ENCODE measurements at regions not wholly inside any gene's neighbourhood (a gene's known extent, or its start where the extent isn't known, plus 50 kb on each side); places are given as distances from the start of the nearest gene placed in this dataset.

- H3K36me3 Mint-ChIP-seq: no peaks in the 10 kb centered on the region
Measured at GRCh38 chr2:149826471-149827125, 239.0 kb upstream of the MMADHC start.

GRCh38 chr2:149825473-149825872 is 237.9 kb upstream of the MMADHC start:
- no peak for ATAC-seq
- no peaks in the 10 kb centered on the region for H3K36me3 Mint-ChIP-seq

More at GRCh38 chr2:149826471-149827125, 239.0 kb upstream of the MMADHC start:
- DNase-seq (ENCODE audit: low spot score in 2 of 2) (no peak), ATAC-seq (no peak)
- H3K27ac Mint-ChIP-seq: no peak overlapping the region
- H3K9me3 Mint-ChIP-seq: peaks cover 6 to 19% of the 10 kb centered on the region in 2 donors

GRCh38 chr2:149824136-149824535 is 236.6 kb upstream of the MMADHC start:
- ATAC-seq (no peak), DNase-seq (ENCODE audit: low spot score in 2 of 2) (no peak)
- Mint-ChIP-seq H3K9me3 (peaks cover 6 to 13% of the 10 kb centered on the region in 2 donors), H3K36me3 (no peaks in the 10 kb centered on the region), H3K27ac (no peak overlapping the region)

More at GRCh38 chr2:149825473-149825872, 237.9 kb upstream of the MMADHC start:
- Mint-ChIP-seq H3K27ac (no peak overlapping the region), H3K9me3 (peaks cover 6 to 13% of the 10 kb centered on the region in 2 donors)
- no peak for DNase-seq (ENCODE audit: low spot score in 2 of 2)

DNA sequence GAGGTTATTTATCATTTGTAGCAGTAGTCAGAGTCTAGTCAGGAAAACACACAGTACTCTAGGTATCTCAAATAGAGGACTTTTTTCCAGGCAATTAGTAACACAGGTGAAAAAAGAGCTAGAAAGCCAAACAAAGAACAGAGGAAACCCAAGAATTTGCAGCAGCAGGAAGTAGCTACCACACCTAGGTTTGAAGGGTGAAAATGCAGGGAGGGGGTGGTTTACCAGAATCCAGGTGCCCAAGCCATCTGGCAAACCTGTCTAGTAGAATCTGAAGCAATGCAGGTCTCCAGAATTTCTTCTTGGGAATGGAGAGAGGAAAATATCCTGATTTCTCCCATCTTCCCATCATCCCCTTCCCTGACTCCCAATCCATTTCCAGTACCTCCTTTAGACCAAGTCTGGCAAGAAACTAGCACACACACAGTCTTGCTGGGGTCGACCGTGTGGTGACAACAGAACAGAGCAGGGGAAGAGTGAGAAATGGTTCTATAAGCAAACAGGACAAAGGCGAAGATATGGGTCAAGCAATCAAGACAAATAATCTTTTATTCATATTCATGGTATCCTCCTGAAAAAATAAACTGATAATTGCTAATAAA is 231.9 kb upstream of the MMADHC start:
- H3K36me3 Mint-ChIP-seq: no peaks in the 10 kb centered on the region
- H3K27ac Mint-ChIP-seq: no peak overlapping the region
- DNase-seq (ENCODE audit: low spot score in 2 of 2): no peak
- H3K9me3 Mint-ChIP-seq: peaks cover 4 to 7% of the 10 kb centered on the region in 2 donors
- no peak for ATAC-seq

GRCh38 chr2:149816756-149817551 is 229.4 kb upstream of the MMADHC start:
- Mint-ChIP-seq H3K27ac (no peak overlapping the region), H3K9me3 (peaks cover 0 to under 1% of the 10 kb centered on the region in 2 donors), H3K36me3 (no peaks in the 10 kb centered on the region)
- no peak for ATAC-seq
- DNase-seq (ENCODE audit: low spot score in 2 of 2): no peak

DNA sequence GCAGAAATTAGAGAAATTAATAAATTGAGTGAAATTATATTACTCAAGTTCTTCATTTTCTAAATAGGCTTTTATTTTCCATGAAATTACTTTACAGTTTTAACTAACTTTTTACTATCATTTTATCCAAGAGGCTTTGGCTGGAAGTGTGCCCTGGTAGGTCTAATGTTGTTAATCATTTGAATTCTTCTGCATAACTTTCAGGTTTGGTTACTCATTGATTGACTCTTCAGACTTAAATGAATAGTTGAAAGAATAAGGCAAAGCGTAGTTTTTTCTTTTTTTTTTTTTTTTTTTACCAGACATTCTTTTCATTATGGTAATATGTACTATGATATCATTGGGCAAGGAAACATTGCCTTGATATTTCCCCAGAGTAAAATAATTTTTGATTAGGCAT is 228.4 kb upstream of the MMADHC start:
- ATAC-seq: no peak
- H3K36me3 Mint-ChIP-seq: no peaks in the 10 kb centered on the region
- DNase-seq (ENCODE audit: low spot score in 2 of 2): no peak
- no peak overlapping the region for H3K27ac Mint-ChIP-seq
- peaks cover 0 to 4% of the 10 kb centered on the region in 2 donors for H3K9me3 Mint-ChIP-seq

GRCh38 chr2:149814901-149815300 is 227.3 kb upstream of the MMADHC start:
- Mint-ChIP-seq H3K36me3 (no peaks in the 10 kb centered on the region), H3K9me3 (peaks cover under 1 to 8% of the 10 kb centered on the region in 2 donors), H3K27ac (no peak overlapping the region)
- ATAC-seq (no peak), DNase-seq (ENCODE audit: low spot score in 2 of 2) (no peak)

DNA sequence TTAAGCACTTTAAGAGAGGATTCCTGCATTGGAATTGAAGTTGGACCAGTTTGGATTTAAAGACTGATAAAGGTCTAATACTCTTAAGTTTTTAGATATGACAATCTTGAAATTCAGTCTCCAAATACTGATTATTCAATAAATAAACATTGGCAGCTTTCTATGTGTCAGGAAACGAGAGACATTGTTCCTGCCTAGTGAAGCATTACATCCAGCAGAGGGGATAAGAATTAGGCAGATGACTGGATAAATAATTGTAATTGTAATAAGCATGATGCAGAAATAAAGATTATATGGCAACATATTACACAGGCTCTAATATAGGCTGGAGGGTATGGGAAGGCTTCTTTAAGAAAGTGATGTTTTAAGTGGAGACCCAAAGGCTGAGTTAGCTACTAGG is 226.5 kb upstream of the MMADHC start:
- no peak for ATAC-seq
- Mint-ChIP-seq H3K27ac (no peak overlapping the region), H3K9me3 (peaks cover 5 to 8% of the 10 kb centered on the region in 2 donors), H3K36me3 (no peaks in the 10 kb centered on the region)
- DNase-seq (ENCODE audit: low spot score in 2 of 2): no peak

DNA sequence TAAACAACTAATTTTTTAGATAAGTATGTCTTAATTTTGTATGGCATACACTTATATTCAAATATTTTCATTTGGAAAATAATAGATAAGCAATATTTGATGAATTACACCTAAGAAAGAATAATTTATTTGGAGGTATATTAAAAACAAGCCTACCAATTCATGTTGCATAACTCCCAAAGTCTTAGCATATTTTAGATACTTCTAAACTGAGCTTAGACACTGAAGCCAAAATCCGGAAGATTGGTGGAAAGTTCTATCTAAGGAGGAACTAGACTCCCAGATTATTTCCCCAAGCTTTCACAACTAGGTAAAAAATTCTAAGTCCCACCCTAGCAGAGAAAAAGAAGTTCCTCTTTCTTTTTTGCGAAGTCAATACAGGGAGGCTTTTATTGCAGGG is 221.0 kb upstream of the MMADHC start:
- DNase-seq (ENCODE audit: low spot score in 2 of 2): no peak
- ATAC-seq: no peak
- Mint-ChIP-seq H3K36me3 (no peaks in the 10 kb centered on the region), H3K9me3 (peaks cover 5 to 8% of the 10 kb centered on the region in 2 donors), H3K27ac (no peak overlapping the region)

DNA sequence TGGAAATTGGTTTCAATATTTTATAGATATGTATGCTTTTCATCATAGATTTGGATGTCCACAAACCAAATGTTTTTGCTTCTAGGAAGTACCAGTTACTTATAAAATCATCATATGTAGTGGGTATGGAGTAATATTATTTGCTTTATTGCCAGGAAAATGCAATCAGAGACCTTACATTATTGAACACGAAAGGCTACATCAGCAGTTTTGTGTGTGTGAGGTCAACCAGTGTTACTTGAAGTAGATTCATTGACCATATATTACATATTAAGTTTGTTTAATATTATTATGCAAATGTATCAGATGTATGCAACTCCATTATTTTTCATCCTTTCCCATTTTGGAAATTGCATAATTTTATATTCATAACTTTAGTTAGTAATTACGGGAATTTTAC is 219.1 kb upstream of the MMADHC start:
- Mint-ChIP-seq H3K9me3 (peaks cover 4 to 5% of the 10 kb centered on the region in 2 donors), H3K27ac (no peak overlapping the region), H3K36me3 (no peaks in the 10 kb centered on the region)
- DNase-seq (ENCODE audit: low spot score in 2 of 2) (no peak), ATAC-seq (no peak)

DNA sequence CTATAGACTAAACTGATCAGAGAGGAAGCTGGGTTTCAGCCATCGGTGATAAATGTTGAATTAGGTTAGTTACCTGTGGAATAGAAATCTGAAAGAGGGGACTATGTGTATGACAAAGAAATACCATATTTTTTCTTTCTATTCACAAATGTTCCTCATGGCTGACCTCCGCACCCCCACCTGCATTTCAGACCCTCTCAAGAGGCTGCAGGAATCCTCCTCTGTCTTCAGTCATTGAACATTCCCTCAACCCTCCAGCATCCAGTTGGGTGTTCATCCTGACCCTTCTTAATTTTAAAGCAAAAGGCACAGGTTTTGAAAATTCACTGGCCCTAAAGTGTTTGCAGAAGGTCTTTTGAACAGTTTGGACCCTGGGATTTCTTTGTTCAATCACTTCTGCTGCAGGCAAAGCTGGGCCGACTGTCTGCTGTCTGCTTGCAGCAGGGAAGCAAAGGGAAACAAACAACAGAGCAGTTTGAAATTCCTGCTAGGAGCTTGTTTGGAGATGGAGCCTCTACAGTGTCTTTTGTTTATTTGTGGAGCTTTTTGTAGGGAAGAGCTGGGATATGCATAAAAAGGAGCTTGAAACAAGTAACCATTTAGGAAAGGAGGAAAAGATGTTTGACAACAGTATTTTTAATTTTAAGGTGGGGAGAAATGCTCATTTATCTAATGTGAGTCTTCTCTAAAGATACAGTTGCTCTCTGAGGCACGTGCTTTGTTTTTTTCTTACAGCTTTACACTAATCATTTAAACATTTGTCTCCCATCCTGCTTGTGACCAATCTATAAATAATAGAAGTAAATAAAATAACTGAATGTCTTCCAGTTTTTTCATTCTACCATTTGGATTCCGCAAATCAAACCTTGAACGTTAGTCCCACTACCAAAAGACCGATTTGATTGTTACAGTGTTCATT is 213.3 kb upstream of the MMADHC start:
- Mint-ChIP-seq H3K9me3 (peaks cover 0 to 4% of the 10 kb centered on the region in 2 donors), H3K27ac (no peak overlapping the region), H3K36me3 (no peaks in the 10 kb centered on the region)
- DNase-seq (ENCODE audit: low spot score in 2 of 2) (no peak), ATAC-seq (no peak)

DNA sequence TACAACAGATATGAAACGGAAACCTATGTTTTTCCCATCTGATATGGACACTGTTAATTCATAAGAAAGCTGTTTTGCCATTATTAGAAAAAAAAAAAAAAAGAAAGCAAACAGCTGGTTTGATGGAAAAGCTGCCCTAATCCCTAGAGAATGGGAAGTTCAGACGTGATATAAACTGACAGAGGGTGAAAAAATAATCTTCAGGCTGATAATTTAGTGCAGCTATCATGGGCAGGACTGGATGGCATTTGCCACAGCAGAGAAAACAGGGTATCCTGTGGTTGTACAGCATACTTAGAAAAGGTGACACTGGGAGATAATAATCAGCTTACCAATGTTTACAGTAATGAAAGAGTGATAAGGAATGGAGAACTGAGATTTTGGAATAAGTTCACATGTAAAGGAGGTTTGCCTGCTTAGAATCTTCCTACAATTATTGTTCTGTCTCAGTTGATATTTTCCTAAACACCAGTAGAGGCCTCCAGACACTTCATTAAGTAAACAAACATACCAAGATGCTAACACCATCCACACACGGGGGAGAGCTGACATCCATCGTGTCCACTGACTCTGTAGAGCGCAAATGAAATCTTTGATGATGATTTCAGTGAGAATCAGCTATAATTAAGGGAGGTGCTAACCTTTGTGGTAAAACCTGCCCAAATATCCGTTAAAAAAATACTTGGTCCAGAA is 211.6 kb upstream of the MMADHC start:
- no peak for ATAC-seq
- no peak overlapping the region for H3K27ac Mint-ChIP-seq
- DNase-seq (ENCODE audit: low spot score in 2 of 2): no peak
- H3K36me3 Mint-ChIP-seq: no peaks in the 10 kb centered on the region
- H3K9me3 Mint-ChIP-seq: peaks cover 4% of the 10 kb centered on the region in 2 donors

GRCh38 chr2:149797030-149797429 is 209.5 kb upstream of the MMADHC start:
- Mint-ChIP-seq H3K27ac (no peak overlapping the region), H3K9me3 (peaks cover 10 to 19% of the 10 kb centered on the region in 2 donors), H3K36me3 (peaks cover 0 to 12% of the 10 kb centered on the region in 2 donors)
- no peak for DNase-seq (ENCODE audit: low spot score in 2 of 2)
- ATAC-seq: no peak

GRCh38 chr2:149789549-149789948 is 202.0 kb upstream of the MMADHC start:
- Mint-ChIP-seq H3K27ac (no peak overlapping the region), H3K36me3 (peaks cover 0 to 12% of the 10 kb centered on the region in 2 donors), H3K9me3 (peaks cover 29 to 35% of the 10 kb centered on the region in 2 donors)
- ATAC-seq (no peak), DNase-seq (ENCODE audit: low spot score in 2 of 2) (no peak)

- Mint-ChIP-seq H3K36me3 (no peaks in the 10 kb centered on the region), H3K27ac (no peak overlapping the region), H3K9me3 (peaks cover 23% of the 10 kb centered on the region in 2 donors)
- DNase-seq (ENCODE audit: low spot score in 2 of 2): no peak
- ATAC-seq: no peak
Measured at GRCh38 chr2:149787206-149787605, 199.6 kb upstream of the MMADHC start.

DNA sequence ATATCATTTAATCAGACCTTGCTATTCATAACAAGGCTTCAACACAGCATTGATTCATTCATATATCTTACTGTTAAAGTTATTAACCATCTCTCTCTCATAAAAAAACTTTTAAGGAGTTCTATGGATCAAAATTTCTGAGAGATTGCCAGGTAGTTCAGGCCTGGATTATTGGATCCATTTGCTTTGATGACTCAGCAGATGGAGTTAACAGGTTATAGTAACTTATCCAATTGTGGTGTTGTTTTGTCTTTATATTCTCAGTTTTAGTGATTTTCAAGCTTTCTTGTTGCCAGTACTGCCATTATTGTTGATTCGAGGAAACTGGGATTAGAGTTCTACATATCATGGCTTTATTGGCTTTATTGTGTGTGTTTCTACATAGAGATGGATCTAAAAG is 195.7 kb upstream of the MMADHC start:
- Mint-ChIP-seq H3K27ac (no peak overlapping the region), H3K9me3 (peaks cover 20 to 24% of the 10 kb centered on the region in 2 donors), H3K36me3 (no peaks in the 10 kb centered on the region)
- ATAC-seq (no peak), DNase-seq (ENCODE audit: low spot score in 2 of 2) (no peak)

Data from activated naive CD4-positive, alpha-beta T cell treated with anti-CD3 and anti-CD28 coated beads, Interleukin-2, amount 50 U/mL, for 72 hours (primary cell).